CD14-positive monocyte (primary cell): ENCODE measurements at regions not wholly inside any gene's neighbourhood (a gene's known extent, or its start where the extent isn't known, plus 50 kb on each side); places are given as distances from the start of the nearest gene placed in this dataset.

Experiments
- DNase-seq, 3 donors: peaks; one replicate each; pipeline ENCODE4 v3.0.0-alpha.2; 2011 to 2022
- H2AFZ ChIP-seq: 2 replicates; pipeline ENCODE4 v1.6.0; 2012; ENCODE audit warnings: mild to moderate bottlenecking, low read depth, low read length, inconsistent platforms; ENCODE audit not compliant: insufficient read depth, poor library complexity, severe bottlenecking
- H3K27ac ChIP-seq, 2 donors: 1 replicate in 1 of 2; 2 replicates in 1 of 2; pipeline ENCODE4 v1.5.1; 2012 to 2013; ENCODE audit warnings: low read length in 2 of 2, control low read depth in 1 of 2, inconsistent platforms in 1 of 2, low read depth in 1 of 2, mild to moderate bottlenecking in 1 of 2
- H3K27me3 ChIP-seq, 2 donors: one replicate each; pipeline versions ENCODE4 v1.6.0 to v1.6.1; 2011 to 2013; ENCODE audit warnings: low read length in 2 of 2; ENCODE audit not compliant: control insufficient read depth in 2 of 2, insufficient read depth in 2 of 2
- H3K36me3 ChIP-seq, 2 donors: replicated peaks in 1 of 2; 1 replicate in 1 of 2; 2 replicates in 1 of 2; pipeline versions ENCODE4 v1.5.1 to v1.6.1; 2012 to 2013; ENCODE audit warnings: low read length in 2 of 2, control low read depth in 1 of 2, inconsistent platforms in 1 of 2, mild to moderate bottlenecking in 1 of 2; ENCODE audit not compliant: insufficient read depth in 2 of 2, control insufficient read depth in 1 of 2
- H3K4me1 ChIP-seq, 2 donors: 1 replicate in 1 of 2; 2 replicates in 1 of 2; pipeline versions ENCODE4 v1.5.1 to v1.6.1; 2012 to 2013; ENCODE audit warnings: low read length in 2 of 2, control low read depth in 1 of 2, inconsistent platforms in 1 of 2, mild to moderate bottlenecking in 1 of 2, moderate library complexity in 1 of 2; ENCODE audit not compliant: insufficient read depth in 2 of 2, control insufficient read depth in 1 of 2
- H3K4me2 ChIP-seq: replicated peaks from 2 replicates; pipeline ENCODE3; 2012; ENCODE audit warnings: low read length, moderate library complexity, mild to moderate bottlenecking; ENCODE audit not compliant: poor library complexity, severe bottlenecking; ENCODE audit errors: extremely low read depth
- H3K4me3 ChIP-seq, 3 experiments: fragments of 200-600 bp in 1 of 3; sonication (generic) in 1 of 3; replicated peaks in 1 of 3; 1 replicate in 2 of 3; 2 replicates in 1 of 3; pipeline ENCODE4 v1.5.1; 2011 to 2013; ENCODE audit warnings: low read length in 3 of 3, mild to moderate bottlenecking in 3 of 3, control low read depth in 2 of 3, low read depth in 2 of 3, inconsistent platforms in 1 of 3, moderate library complexity in 1 of 3
- H3K79me2 ChIP-seq: 2 replicates; pipeline ENCODE4 v1.6.0; 2012; ENCODE audit warnings: mild to moderate bottlenecking, control low read depth, inconsistent platforms, low read length, moderate library complexity; ENCODE audit not compliant: insufficient read depth
- H3K9ac ChIP-seq: 2 replicates; pipeline ENCODE4 v1.6.0; 2017; ENCODE audit warnings: low read length, mild to moderate bottlenecking; ENCODE audit not compliant: insufficient read depth, poor library complexity, severe bottlenecking
- H3K9me3 ChIP-seq, 2 donors: replicated peaks in 1 of 2; 1 replicate in 1 of 2; 2 replicates in 1 of 2; pipeline versions ENCODE4 v1.5.1 to v1.6.1; 2012 to 2013; ENCODE audit warnings: low read length in 2 of 2, control low read depth in 1 of 2; ENCODE audit not compliant: control insufficient read depth in 1 of 2, insufficient read depth in 1 of 2
- H4K20me1 ChIP-seq: 2 replicates; pipeline ENCODE4 v1.6.0; 2012; ENCODE audit warnings: mild to moderate bottlenecking, low read length, control low read depth, moderate library complexity; ENCODE audit not compliant: insufficient read depth
- H3K27ac Mint-ChIP-seq, 7 donors: one replicate each; pipeline ENCODE4 v1.8.0; 2020; ENCODE audit warnings: mild to moderate bottlenecking in 7 of 7, mixed read lengths in 7 of 7, moderate library complexity in 6 of 7, inconsistent platforms in 2 of 7
- H3K27me3 Mint-ChIP-seq, 3 donors: one replicate each; pipeline ENCODE4 v1.8.0; 2021 to 2022; ENCODE audit warnings: low read depth in 3 of 3, mild to moderate bottlenecking in 3 of 3, mixed read lengths in 3 of 3, moderate library complexity in 3 of 3, inconsistent platforms in 1 of 3
- H3K36me3 Mint-ChIP-seq, 2 donors: one replicate each; pipeline ENCODE4 v1.8.0; 2020; ENCODE audit warnings: mixed read lengths in 2 of 2, inconsistent platforms in 1 of 2, mild to moderate bottlenecking in 1 of 2
- H3K4me1 Mint-ChIP-seq: one replicate; pipeline ENCODE4 v1.8.0; 2020; ENCODE audit warnings: mild to moderate bottlenecking, mixed read lengths
- H3K4me3 Mint-ChIP-seq, 2 donors: one replicate each; pipeline ENCODE4 v1.8.0; 2020; ENCODE audit warnings: mild to moderate bottlenecking in 2 of 2, mixed read lengths in 2 of 2, moderate library complexity in 1 of 2
- H3K9me3 Mint-ChIP-seq, 7 donors: one replicate each; pipeline ENCODE4 v1.8.0; 2020 to 2022; ENCODE audit warnings: mixed read lengths in 7 of 7, mild to moderate bottlenecking in 6 of 7, moderate library complexity in 6 of 7, inconsistent platforms in 2 of 7
- CTCF ChIP-seq: fragments of 200-600 bp; IDR thresholded peaks from one replicate; pipeline ENCODE4 v1.8.0; 2022; ENCODE audit warnings: antibody characterized with exemption, mild to moderate bottlenecking
- WGBS: methylation state at CpG from one replicate; pipeline ENCODE4 v1.1.5; 2013; ENCODE audit warnings: missing lambda C conversion rate; ENCODE audit not compliant: insufficient coverage; 5-methylcytosine and 5-hydroxymethylcytosine counted together
- intact Hi-C, 2 donors: fragments of 100-400 bp; cut with micrococcal nuclease; formaldehyde crosslinking; loops; one replicate each; pipeline versions ENCODE4 v1.15.0 to v1.15.1; 2023

- H3K9ac ChIP-seq = no peak overlapping the region
- no peak overlapping the region for H3K4me3 Mint-ChIP-seq
- WGBS = 91% methylated on average over 16 of the region's 23 CpGs
- peaks cover 17% of the 10 kb centered on the region for H3K4me1 Mint-ChIP-seq
- H3K4me3 ChIP-seq = no peak overlapping the region
- TF ChIP-seq CTCF = no peak
- no peaks in the 10 kb centered on the region for H3K27me3 ChIP-seq
- no peaks in the 10 kb centered on the region for H3K36me3 Mint-ChIP-seq
- no peak overlapping the region for H2AFZ ChIP-seq
- H3K27ac ChIP-seq = no peak overlapping the region
- H3K27me3 Mint-ChIP-seq = peaks cover 3 to 4% (median 3%) of the 10 kb centered on the region in 3 donors
- no peak overlapping the region for H3K27ac Mint-ChIP-seq
- no peak for DNase-seq
- no peak overlapping the region for H3K4me2 ChIP-seq
- H4K20me1 ChIP-seq = no peaks in the 10 kb centered on the region
- H3K9me3 Mint-ChIP-seq = no peaks in the 10 kb centered on the region
- intact Hi-C loops = no loop called here
- peaks cover 9 to 11% of the 10 kb centered on the region in 2 donors for H3K4me1 ChIP-seq
- no peaks in the 10 kb centered on the region for H3K79me2 ChIP-seq
- no peaks in the 10 kb centered on the region for H3K36me3 ChIP-seq
- H3K9me3 ChIP-seq = no peaks in the 10 kb centered on the region
Observed at GRCh38 chr9:134221273-134222017, 57.1 kb upstream of the RNU6ATAC start.

- Histone ChIP-seq H3K9ac (no peak overlapping the region), H3K79me2 (no peaks in the 10 kb centered on the region), H3K27me3 (no peaks in the 10 kb centered on the region), H3K9me3 (no peaks in the 10 kb centered on the region), H3K4me2 (no peak overlapping the region), H3K4me1 (peaks cover 14 to 17% of the 10 kb centered on the region in 2 donors), H2AFZ (no peak overlapping the region), H3K27ac (no peak overlapping the region), H3K36me3 (no peaks in the 10 kb centered on the region), H4K20me1 (no peaks in the 10 kb centered on the region), H3K4me3 (no peak overlapping the region)
- Mint-ChIP-seq H3K27ac (no peak overlapping the region), H3K36me3 (no peaks in the 10 kb centered on the region), H3K4me3 (no peak overlapping the region), H3K9me3 (no peaks in the 10 kb centered on the region), H3K27me3 (peaks cover 3 to 4% (median 3%) of the 10 kb centered on the region in 3 donors), H3K4me1 (peaks cover 21% of the 10 kb centered on the region)
- TF ChIP-seq CTCF = no peak
- WGBS = 87% methylated on average over 10 of the region's 12 CpGs
- no peak for DNase-seq
- intact Hi-C loops = no loop called here
Observed at GRCh38 chr9:134222018-134222573, 57.7 kb upstream of the RNU6ATAC start.
